SIG-M5 treated with dmso at 0.1 percent for 504 hours (cell line): ENCODE measurements at regions not wholly inside any gene's neighbourhood (a gene's known extent, or its start where the extent isn't known, plus 50 kb on each side); places are given as distances from the start of the nearest gene placed in this dataset.

Experiments
- DNase-seq: peaks from one replicate; lab custom pipeline; 2025; ENCODE audit not compliant: unreplicated experiment; lab: John Stamatoyannopoulos, UW

DNA sequence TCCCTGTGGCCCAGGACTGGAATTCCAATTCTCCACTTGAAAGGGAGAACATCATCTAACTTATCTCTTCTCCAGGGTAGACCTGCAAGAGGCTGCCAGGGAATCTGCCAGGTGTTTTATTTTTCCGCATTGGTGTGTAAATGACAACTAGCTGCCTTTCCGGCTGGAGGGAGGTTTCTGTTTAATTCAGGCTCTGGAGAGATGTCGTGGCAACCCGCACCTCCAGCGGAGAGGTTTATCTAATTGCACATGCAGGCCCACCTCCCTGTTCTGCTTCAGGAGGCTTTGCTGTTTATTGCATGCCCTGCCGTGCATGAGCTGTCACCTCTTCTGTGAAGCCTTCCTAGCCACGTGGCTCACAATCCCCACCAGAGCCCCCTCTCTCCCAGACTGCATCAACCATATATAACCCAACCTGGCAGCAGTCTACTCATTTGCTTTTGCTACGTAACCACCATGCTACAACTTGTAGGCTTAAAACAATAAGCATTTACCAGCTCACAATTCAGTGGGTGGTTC lies 151.6 kb downstream of the C1orf94 start:
- DNase-seq: no peak

DNA sequence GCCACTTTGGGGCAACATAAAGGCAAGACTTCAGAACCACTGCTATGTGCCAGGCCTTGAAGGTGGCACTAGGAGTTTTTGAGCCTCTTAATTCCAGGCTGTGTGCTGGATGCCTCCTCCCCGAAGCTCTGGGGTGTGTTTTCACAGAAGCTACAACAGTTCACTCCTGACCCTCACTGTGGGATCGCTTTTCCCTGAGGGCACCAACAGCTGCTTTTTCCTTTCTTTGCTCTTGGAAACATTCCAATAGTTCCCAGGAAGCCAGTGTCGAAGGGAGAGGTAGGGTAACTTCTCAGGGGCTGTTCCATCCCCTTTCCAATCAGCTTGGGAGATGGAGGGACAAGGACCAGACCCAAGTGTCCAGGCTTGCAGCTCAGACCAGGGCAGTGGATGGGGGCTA lies 153.4 kb downstream of the C1orf94 start:
- DNase-seq: no peak

- no peak for DNase-seq
These were observed 154.6 kb downstream of the C1orf94 start for GRCh38 chr1:34331020-34331926.

DNA sequence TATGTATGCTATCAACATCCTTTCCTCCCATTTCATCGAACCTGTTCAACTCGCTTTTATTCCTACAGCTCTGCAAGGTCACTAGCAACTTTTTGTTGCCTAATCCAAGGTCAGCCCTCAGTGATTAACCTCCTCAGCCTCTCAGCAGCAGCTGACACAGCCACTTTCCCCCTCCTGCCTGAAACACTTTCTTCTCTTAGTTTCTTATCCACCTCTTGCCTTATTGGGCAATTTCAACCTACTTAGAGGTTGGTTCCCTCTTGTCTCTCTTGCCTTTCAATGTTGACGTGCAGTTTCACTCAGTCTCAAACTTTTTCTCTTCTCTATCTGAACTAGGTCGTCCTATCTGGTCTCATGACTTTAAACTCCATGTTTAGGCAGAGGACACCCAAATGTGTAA lies 156.3 kb downstream of the C1orf94 start:
- DNase-seq: no peak

DNA sequence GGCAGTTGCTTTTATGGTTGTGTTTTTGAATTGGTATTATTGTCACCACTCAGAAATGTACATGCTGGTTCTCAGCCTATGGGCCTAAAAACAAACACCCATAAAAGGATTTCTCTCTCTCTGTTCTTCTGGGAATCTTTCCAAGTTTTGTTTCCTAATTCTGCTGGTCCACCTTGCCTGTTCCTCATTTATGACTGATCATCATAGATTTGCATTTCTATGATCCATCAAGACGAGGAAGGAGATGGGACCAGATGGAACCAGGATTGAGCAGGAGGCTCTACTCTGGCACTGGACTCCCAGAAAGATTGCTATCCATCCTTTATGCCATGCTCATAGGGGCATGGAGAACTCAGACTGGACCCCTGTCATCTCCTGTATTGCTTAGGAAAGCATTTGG lies 162.2 kb downstream of the C1orf94 start:
- DNase-seq: no peak

DNA sequence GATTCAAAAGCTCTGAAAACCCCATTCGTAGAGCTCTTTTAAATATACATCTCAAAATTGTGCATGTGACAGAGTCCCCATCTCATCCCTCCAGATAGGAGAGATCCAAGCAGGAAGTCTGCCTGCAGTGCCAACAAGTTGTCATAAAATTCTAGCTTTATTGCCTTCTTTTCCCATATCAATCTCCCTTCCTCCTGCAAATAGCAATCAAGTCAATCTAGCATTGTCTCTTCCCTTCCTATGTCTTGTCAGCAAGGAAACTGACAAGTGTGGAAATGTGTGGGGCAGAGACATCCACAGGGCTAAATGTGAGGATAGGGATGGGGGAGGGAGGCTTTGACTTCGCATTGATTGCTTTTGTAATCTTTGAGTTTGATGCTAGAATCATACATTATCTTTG lies 165.2 kb downstream of the C1orf94 start:
- no peak for DNase-seq

- no peak for DNase-seq
These were observed 165.6 kb downstream of the C1orf94 start for GRCh38 chr1:34342334-34342733.

DNA sequence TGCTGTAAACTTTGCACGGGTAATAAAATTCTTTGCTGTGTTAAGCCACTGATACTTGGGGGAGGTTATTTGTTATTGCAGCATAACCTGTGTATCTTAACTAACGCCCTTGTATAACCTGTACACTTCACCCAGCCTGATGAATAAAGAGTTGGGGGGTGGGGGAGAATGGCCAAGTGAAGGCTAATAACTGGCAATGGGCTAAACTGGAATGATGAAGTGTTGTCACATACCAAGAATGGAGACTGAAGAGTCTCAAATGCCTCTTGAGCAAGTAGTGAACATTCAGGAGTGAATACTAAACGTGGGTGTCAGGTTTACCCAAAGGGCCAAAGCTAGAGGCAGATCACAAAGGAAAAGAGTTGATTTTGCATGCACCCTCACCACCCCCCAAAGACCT lies 169.4 kb downstream of the C1orf94 start:
- DNase-seq: no peak

GRCh38 chr1:34353409-34353808 lies 176.7 kb downstream of the C1orf94 start:
- DNase-seq: no peak

DNA sequence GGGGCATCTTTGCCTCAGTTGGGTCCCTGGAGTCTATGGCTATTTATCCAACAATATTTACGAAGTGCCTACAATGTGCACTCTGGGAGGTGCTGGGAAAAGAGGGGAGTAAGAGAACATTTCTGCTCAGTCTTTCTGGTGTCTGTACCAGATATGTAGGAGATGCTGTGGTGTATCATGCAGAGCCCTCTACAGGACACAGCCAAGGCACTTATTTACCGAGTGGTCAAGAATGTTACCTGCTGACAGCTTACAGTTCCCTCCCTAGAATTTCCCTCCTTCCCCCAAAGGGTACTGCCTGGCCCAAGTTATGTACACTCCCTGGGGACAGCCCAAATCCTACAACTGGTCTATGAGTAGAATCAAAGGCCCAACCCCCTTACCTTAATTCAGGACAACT lies 177.7 kb downstream of the C1orf94 start:
- DNase-seq: no peak

- DNase-seq: no peak
These were observed 180.1 kb downstream of the C1orf94 start for GRCh38 chr1:34356853-34357252.

DNA sequence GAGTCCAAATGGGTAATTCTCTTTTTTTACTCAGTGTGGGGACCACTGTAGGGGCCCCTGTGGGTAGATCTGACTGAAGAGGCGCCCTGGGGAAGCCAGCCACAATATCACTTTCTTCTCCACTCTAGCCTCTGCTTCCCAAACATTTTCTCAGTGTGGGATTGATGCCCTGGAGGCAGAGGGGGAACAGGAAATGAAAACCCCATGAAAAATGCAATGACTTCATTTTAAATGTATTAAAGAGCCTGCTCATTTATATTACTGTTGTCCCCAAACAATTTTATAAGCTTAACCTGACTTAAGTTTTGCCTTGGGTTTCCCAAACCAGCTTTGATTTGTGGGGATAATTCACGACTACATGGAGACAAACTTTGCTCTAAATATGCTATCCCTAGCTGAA lies 181.9 kb downstream of the C1orf94 start:
- DNase-seq: no peak

DNA sequence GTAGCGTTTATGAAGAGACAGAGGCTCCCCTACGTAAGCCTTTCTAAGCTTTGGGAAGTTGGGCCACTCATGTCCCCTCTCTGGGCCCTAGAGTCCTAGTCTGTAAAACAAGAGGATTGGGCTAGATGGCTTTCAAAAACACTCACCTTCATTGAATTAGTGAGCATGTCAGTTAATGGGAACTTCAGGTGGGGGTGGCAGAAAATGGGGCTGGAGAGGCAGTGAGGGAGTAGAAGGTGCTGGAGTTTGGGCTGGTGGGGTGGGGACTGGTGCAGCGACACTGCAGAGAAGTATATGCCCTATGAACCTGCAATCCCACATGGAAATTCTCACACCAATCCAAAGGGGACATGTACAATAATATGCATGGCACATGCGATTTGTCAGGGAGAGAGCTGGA lies 182.7 kb downstream of the C1orf94 start:
- no peak for DNase-seq

GRCh38 chr1:34360574-34360973 lies 183.9 kb downstream of the C1orf94 start:
- no peak for DNase-seq

DNA sequence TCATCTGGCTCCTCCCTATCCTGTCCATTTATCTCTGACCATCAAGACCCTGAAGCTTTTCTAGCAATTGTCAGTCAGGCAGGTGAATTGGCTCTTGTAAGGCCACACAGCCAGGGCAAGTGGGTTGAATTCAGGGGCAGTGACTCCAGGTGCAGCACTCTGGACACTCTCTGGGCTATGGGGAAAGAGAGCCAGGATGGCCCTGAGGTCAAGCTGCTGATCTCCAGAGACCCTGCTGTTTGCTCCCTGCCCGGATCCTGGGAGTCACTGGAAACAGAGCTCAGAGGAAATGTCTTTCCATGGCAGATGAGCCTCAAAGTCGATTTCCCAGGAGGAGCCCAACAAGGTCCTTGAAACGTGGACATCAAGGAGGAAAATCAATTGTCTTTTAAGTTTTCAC lies 184.4 kb downstream of the C1orf94 start:
- no peak for DNase-seq

DNA sequence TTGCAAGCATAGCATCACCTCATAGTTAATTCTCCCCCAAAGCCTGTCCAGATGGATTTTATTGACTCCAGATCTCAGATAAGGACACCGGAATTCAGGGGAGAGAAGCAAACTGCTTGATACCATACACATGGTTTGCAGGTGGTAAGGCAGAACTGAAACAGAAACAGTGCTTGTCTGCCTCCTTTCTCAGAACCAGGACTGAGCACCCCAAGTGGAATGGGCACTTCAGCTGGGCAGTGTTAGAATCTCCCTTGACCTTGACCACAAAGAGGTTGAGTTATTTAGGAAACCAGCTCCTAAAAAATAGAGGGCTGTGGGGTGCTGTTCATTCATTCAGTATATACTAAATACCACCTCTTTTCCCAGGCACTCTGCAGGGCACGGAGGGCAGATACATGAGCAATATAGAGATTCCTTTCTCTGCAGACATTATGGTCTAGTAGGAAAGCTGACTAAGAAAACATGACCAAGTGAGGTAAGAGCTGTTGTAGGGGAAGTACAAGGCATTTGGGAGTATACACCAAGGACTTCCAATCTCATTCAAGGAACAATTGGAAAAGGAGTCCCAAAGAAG lies 185.2 kb downstream of the C1orf94 start:
- DNase-seq: no peak

- DNase-seq: no peak
These were observed 186.2 kb downstream of the C1orf94 start for GRCh38 chr1:34362949-34363348.

DNA sequence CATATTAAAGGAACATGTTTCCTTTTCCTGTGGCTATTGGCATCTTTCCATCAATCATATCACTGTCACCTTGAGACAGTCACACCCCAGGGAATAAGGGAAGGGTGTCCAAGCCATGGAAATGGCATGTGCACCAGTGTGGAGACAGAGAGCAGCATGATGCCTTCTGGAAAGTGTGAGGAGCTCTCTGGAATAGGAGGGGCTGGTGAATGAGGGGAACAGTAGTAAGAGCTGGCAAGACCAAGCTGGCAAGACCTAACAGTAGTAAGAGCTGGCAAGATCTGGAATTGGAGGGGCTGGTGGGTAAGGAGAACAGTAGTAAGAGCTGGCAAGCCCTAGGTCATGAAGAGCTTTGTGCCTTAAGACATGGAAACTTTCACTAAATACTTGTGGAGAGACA lies 186.7 kb downstream of the C1orf94 start:
- DNase-seq: no peak

DNA sequence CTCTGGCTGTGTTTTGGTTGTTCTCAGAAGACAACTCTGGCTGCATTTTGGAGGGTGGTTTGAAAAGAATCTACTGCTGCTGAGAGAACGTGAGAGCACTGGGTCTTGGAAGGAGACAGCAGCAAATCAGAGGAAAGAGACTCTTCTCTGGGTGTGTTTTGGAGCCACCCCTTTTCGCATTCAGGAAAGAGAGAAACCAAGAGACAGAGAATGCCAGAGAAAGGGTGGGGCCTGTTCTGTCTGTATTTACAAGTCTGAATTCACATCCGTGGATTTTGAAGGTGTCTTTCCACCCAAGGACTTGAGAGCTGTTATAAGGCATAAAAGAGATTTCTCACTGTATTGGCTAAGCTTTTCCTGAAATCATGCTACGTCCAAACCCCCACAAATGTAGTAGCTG lies 187.2 kb downstream of the C1orf94 start:
- no peak for DNase-seq

DNA sequence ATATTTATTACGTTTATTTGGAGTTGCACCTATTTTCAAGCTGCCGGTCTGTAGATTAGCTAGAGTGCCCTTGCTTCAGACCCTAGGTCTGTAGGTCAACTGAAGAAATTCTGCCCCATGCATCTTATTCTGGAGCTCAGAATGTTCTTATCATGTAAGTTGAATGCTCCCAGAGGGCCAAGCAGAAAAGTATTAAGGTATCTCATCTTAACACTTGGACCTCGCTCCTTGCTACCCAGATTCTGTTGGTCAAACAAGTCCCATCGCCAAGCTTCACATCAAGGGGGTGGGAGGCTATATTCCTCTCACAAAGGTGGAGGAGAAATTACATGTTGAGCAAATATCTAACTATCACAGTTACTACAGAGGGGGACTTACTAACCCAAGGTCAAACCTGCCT lies 187.7 kb downstream of the C1orf94 start:
- DNase-seq: no peak

- DNase-seq: no peak
These were observed 188.6 kb downstream of the C1orf94 start for GRCh38 chr1:34365295-34365694.

DNA sequence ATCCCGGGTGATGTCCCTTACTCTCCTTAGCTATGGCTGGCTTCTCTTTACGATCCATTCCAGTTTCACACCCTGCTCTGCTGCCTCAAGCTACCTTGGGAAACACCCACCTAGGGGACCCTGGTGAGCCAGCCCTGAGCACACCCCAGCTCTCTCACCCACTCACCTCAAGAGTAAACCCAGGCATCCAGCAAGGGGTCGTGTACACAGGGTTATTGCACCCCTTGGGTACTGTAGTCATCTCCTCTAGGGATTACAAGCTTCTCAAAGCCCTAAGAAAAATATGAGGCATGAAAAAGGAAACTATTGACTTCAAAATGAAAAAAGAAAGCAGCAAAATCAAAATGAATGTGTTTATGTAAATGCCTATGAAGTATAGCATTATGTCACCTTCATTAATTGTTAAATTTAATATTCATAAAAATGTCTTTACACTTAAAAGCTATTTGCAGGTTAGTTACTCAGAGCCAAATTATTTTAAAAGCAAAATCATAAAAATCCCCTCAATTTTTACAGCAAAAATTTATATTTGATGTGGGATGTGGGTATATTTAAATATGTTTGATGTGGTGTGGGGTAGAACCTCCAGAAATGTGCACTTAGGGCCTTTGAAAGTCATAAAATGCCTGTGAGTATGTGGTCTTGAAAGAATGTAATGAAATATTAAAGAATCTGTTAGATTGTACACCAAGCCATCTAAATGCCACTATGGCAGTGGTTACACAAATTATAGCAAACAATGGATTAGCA lies 190.3 kb downstream of the C1orf94 start:
- no peak for DNase-seq
